PC-3 (cell line): ENCODE measurements at regions not wholly inside any gene's neighbourhood (a gene's known extent, or its start where the extent isn't known, plus 50 kb on each side); places are given as distances from the start of the nearest gene placed in this dataset.
A peak's percentile ranks its signal among the peaks of the same experiment; 100 is the strongest.

ENCODE experiments used
- ATAC-seq: fragments of 200-7000 bp; cut with Tn5 transposase; 2 replicates; pipeline ENCODE4 v1.9.1; 2020; ENCODE audit warnings: mild to moderate bottlenecking, moderate library complexity
- BruUV-seq: library from RNA; stranded (reverse); fragments of 400-500 nt; replicated peaks from 2 replicates; lab custom pipeline; 2021; lab: Mats Ljungman, UMichigan
- CTCF ChIA-PET: fragments of 300-600 bp; sonication (Branson Sonifier 250); formaldehyde crosslinking; loops from one replicate; lab custom pipeline; 2022; ENCODE audit warnings: antibody characterized with exemption; lab: Charles Lee
- POLR2A ChIA-PET: fragments of 300-600 bp; sonication (Branson Sonifier 250); formaldehyde crosslinking; loops from one replicate; lab custom pipeline; 2022; ENCODE audit warnings: antibody characterized with exemption; ENCODE audit not compliant: unreplicated experiment; lab: Charles Lee
- DNase-seq: peaks from one replicate; pipeline ENCODE4 v3.0.0-alpha.2; 2015
- H2AFZ ChIP-seq: fragments of 300-600 bp; sonication (generic); 2 replicates; pipeline ENCODE4 v1.6.0; 2016; ENCODE audit warnings: antibody characterized with exemption, low read length
- H3F3A ChIP-seq: fragments of 300-600 bp; sonication (generic); one replicate; pipeline ENCODE4 v1.6.0; 2017; ENCODE audit warnings: antibody characterized with exemption, low read length, control low read depth, mild to moderate bottlenecking; ENCODE audit not compliant: unreplicated experiment
- H3K27ac ChIP-seq: fragments of 300-600 bp; sonication (generic); 2 replicates; pipeline ENCODE4 v1.5.1; 2016; ENCODE audit warnings: mild to moderate bottlenecking, low read length
- H3K27me3 ChIP-seq: fragments of 300-600 bp; sonication (generic); 2 replicates; pipeline ENCODE4 v1.6.1; 2016; ENCODE audit warnings: low read length, mixed read lengths
- H3K36me3 ChIP-seq: fragments of 300-600 bp; sonication (generic); 2 replicates; pipeline ENCODE4 v1.6.1; 2016; ENCODE audit warnings: low read depth, mixed run types, low read length, mixed read lengths
- H3K4me1 ChIP-seq: fragments of 300-600 bp; sonication (generic); 2 replicates; pipeline ENCODE4 v1.5.1; 2016; ENCODE audit warnings: low read length; ENCODE audit not compliant: insufficient read depth
- H3K4me2 ChIP-seq: fragments of 300-600 bp; sonication (generic); 2 replicates; pipeline ENCODE4 v1.6.0; 2016; ENCODE audit warnings: low read length
- H3K4me3 ChIP-seq: fragments of 300-600 bp; sonication (generic); 2 replicates; pipeline ENCODE4 v1.5.1; 2016; ENCODE audit warnings: mild to moderate bottlenecking, low read length, mixed read lengths
- H3K79me2 ChIP-seq: fragments of 300-600 bp; sonication (generic); 2 replicates; pipeline ENCODE4 v1.6.1; 2017; ENCODE audit warnings: low read length, mixed read lengths
- H3K9ac ChIP-seq: fragments of 300-600 bp; sonication (generic); 2 replicates; pipeline ENCODE4 v1.6.0; 2016; ENCODE audit warnings: mild to moderate bottlenecking, low read length
- H3K9me2 ChIP-seq: fragments of 300-600 bp; sonication (generic); replicated peaks from 2 replicates; pipeline ENCODE4 v1.6.1; 2016; ENCODE audit warnings: mixed run types, low read length, mixed read lengths
- H3K9me3 ChIP-seq: fragments of 300-600 bp; sonication (generic); 2 replicates; pipeline ENCODE4 v1.6.1; 2016; ENCODE audit warnings: low read length, mixed read lengths
- H4K20me1 ChIP-seq: fragments of 300-600 bp; sonication (generic); 2 replicates; pipeline ENCODE4 v1.6.1; 2016; ENCODE audit warnings: low read length, mixed read lengths
- CTCF ChIP-seq: fragments of 300-600 bp; sonication (generic); conservative IDR thresholded peaks from 2 replicates; pipeline ENCODE4 v1.5.1; 2017; ENCODE audit warnings: antibody characterized with exemption, low read depth, mild to moderate bottlenecking, low read length
- EZH2 ChIP-seq: fragments of 300-600 bp; sonication (generic); IDR thresholded peaks from one replicate; pipeline ENCODE4 v1.6.1; 2017; ENCODE audit warnings: antibody characterized with exemption, mild to moderate bottlenecking, low read length; ENCODE audit not compliant: unreplicated experiment
- EZH2phosphoT487 ChIP-seq: fragments of 300-600 bp; sonication (generic); IDR thresholded peaks from 2 replicates; pipeline ENCODE4 v1.6.1; 2018; ENCODE audit warnings: mild to moderate bottlenecking, antibody characterized with exemption, low read length, borderline replicate concordance
- intact Hi-C: fragments of 100-400 bp; cut with micrococcal nuclease; formaldehyde crosslinking; loops from 2 replicates; pipeline ENCODE4 v1.9.0; 2023

- intact Hi-C loops = no loop called here
- Histone ChIP-seq H3K9ac (no peak overlapping the region; the same call in 1 of the 2 replicates), H3K27ac (peak overlapping the region; percentile 55), H3K4me1 (peaks cover 24% of the 10 kb centered on the region), H2AFZ (no peak overlapping the region), H3K9me2 (no peaks in the 10 kb centered on the region), H3K79me2 (no peaks in the 10 kb centered on the region), H3K36me3 (no peaks in the 10 kb centered on the region), H3K4me3 (no peak overlapping the region), H3K27me3 (no peaks in the 10 kb centered on the region), H3K4me2 (no peak overlapping the region), H3K9me3 (no peaks in the 10 kb centered on the region), H3F3A (no peaks in the 10 kb centered on the region), H4K20me1 (no peaks in the 10 kb centered on the region)
- peak; percentile 80 for DNase-seq
- POLR2A ChIA-PET = no interaction called here
- CTCF ChIA-PET = no interaction called here
- TF ChIP-seq EZH2phosphoT487 (no peak), EZH2 (no peak), CTCF (no peak)
- no TSS peak for BruUV-seq
- ATAC-seq = peak; percentile 93
Observed at GRCh38 chr2:7620255-7620654, 703.0 kb downstream of the RNF144A start.

GRCh38 chr2:7621018-7621814 lies 704.0 kb downstream of the RNF144A start:
- POLR2A ChIA-PET = no interaction called here
- H3K4me1 ChIP-seq = peaks cover 24% of the 10 kb centered on the region
- H3K9me3 ChIP-seq = no peaks in the 10 kb centered on the region
- no peaks in the 10 kb centered on the region for H4K20me1 ChIP-seq
- intact Hi-C loops = no loop called here
- H3K79me2 ChIP-seq = no peaks in the 10 kb centered on the region
- DNase-seq (peak; percentile 38), ATAC-seq (peak; percentile 47)
- no peak overlapping the region for H3K4me3 ChIP-seq
- H3K4me2 ChIP-seq = no peak overlapping the region
- H3K27me3 ChIP-seq = no peaks in the 10 kb centered on the region
- TF ChIP-seq EZH2 = no peak
- no peaks in the 10 kb centered on the region for H3K36me3 ChIP-seq
- peak overlapping the region; percentile 8; the same call in 1 of the 2 replicates for H3K9ac ChIP-seq
- H3F3A ChIP-seq = no peaks in the 10 kb centered on the region
- CTCF ChIA-PET = no interaction called here
- H3K9me2 ChIP-seq = no peaks in the 10 kb centered on the region
- no TSS peak for BruUV-seq
- H3K27ac ChIP-seq = peak overlapping the region; percentile 55
- no peak overlapping the region for H2AFZ ChIP-seq

GRCh38 chr2:7625392-7626138 lies 708.4 kb downstream of the RNF144A start:
- no TSS peak for BruUV-seq
- Histone ChIP-seq H3K4me1 (peaks cover 24% of the 10 kb centered on the region), H4K20me1 (no peaks in the 10 kb centered on the region), H3K4me2 (no peak overlapping the region), H3K79me2 (no peaks in the 10 kb centered on the region), H3K9ac (no peak overlapping the region), H3F3A (no peaks in the 10 kb centered on the region), H3K36me3 (no peaks in the 10 kb centered on the region), H3K9me3 (no peaks in the 10 kb centered on the region), H3K27me3 (no peaks in the 10 kb centered on the region), H3K9me2 (no peaks in the 10 kb centered on the region), H3K27ac (no peak overlapping the region), H2AFZ (no peak overlapping the region), H3K4me3 (no peak overlapping the region)
- TF ChIP-seq CTCF (no peak), EZH2 (no peak), EZH2phosphoT487 (no peak)
- ATAC-seq = no peak
- no peak for DNase-seq
- ChIA-PET POLR2A (no interaction called here), CTCF (no interaction called here)
- intact Hi-C loops = no loop called here
